ENCODE measurements at regions not wholly inside any gene's neighbourhood (a gene's known extent, or its start where the extent isn't known, plus 50 kb on each side); places are given as distances from the start of the nearest gene placed in this dataset.

DNA sequence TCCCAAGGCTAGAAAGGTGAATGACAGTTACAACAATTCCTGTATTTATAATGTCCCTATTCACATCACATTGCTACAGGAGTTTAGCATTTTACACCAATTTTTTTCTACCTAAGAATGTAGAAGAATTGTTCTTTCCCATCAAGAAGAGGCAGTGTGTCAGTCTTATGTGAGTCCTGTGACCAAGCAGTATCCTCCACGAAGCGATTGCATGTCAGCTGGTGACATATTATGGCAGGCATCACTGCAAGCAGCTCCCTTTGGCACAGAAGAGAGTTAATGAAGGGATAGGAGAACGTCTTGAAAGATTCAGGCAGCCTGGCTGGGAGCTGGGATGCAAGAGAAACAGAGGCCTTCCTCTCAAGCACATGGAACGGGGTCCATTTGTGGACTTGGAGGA, 199.8 kb downstream of the SMC2 start:
- Histone ChIP-seq H3K36me3 (no peaks in the 10 kb centered on the region), H3K27ac (no peak overlapping the region), H3K4me1 (no peaks in the 10 kb centered on the region), H3K4me3 (no peak overlapping the region), H3K27me3 (no peaks in the 10 kb centered on the region), H3K9me3 (no peaks in the 10 kb centered on the region)
- ATAC-seq = no peak
- DNase-seq = no peak
- TF ChIP-seq, protein P1, sequence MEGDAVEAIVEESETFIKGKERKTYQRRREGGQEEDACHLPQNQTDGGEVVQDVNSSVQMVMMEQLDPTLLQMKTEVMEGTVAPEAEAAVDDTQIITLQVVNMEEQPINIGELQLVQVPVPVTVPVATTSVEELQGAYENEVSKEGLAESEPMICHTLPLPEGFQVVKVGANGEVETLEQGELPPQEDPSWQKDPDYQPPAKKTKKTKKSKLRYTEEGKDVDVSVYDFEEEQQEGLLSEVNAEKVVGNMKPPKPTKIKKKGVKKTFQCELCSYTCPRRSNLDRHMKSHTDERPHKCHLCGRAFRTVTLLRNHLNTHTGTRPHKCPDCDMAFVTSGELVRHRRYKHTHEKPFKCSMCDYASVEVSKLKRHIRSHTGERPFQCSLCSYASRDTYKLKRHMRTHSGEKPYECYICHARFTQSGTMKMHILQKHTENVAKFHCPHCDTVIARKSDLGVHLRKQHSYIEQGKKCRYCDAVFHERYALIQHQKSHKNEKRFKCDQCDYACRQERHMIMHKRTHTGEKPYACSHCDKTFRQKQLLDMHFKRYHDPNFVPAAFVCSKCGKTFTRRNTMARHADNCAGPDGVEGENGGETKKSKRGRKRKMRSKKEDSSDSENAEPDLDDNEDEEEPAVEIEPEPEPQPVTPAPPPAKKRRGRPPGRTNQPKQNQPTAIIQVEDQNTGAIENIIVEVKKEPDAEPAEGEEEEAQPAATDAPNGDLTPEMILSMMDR (IDR thresholded peaks at IDR 0.05) = no peak
- FAIRE-seq = no peak
- 81 to 86% methylated on average over 4 of the region's 4 CpGs for WGBS, 2 donors
- intact Hi-C loops (cut with DNase I) = loop anchor here in 1 of 3 donors (10.0 kb wide), 1 partner anchor 49 kb away; no protein-coding TSS in a partner anchor

DNA sequence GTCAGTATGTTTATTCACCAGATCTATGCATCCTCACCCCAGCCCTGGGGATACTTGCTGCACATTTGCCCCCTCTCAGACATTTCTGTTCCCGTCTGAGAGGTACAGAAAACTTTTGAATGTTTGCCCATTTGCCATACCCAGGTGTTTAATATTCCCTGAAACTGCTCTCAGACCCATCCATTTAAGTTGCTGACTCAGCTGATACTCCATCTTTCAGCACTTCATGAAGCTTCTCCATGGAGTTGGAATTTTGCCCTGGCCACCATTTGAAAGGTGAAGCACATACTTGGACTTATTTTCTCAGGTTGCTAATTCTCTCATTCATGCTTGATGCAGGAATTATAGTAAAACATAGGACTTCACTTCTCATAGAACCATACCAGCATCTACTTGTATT, 203.9 kb upstream of the OR13F1 start:
- intact Hi-C loops (cut with DNase I) = no loop called here
- FAIRE-seq = no peak

DNA sequence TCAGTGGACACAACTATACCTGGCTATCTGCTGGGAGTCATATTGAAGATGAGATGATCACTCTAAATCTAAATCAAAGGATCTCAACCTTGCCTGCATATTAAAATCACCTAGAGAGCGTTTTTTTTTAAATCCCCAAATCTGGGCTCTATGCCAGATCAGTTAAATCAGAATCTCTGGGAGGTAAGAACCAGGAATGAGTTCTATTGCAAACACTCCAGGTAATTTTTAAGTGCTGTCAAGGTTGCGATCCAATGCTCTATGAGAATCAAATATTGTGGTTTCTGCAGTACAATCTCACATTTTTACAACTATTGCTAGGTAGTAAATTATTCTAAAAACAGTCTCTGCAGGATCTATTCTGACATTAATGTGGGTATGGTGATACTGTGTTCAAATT, 202.3 kb upstream of the OR13F1 start:
- peak in 3 of 4 donors; percentile 14 to 67 (median 28) for ATAC-seq
- Histone ChIP-seq H3K27ac (no peak overlapping the region), H3K27me3 (no peaks in the 10 kb centered on the region), H3K4me1 (peaks cover 0 to 3% (median 0%) of the 10 kb centered on the region in 3 donors), H3K36me3 (no peaks in the 10 kb centered on the region), H3K4me3 (no peak overlapping the region), H3K9me3 (no peaks in the 10 kb centered on the region)
- no peak for FAIRE-seq
- TF ChIP-seq, protein P1 (IDR thresholded peaks at IDR 0.05) = no peak
- intact Hi-C loops (cut with DNase I) = no loop called here
- WGBS, 2 donors = 30 to 38% methylated on average over 2 of the region's 2 CpGs
- no peak for DNase-seq

More for the DNA sequence above, 203.9 kb upstream of the OR13F1 start:
- H3K36me3 ChIP-seq = no peaks in the 10 kb centered on the region
- no peak overlapping the region for H3K27ac ChIP-seq
- H3K9me3 ChIP-seq = no peaks in the 10 kb centered on the region
- TF ChIP-seq, protein P1 (IDR thresholded peaks at IDR 0.05) = no peak
- no peaks in the 10 kb centered on the region for H3K27me3 ChIP-seq
- no peak for DNase-seq
- no peak for ATAC-seq
- peaks cover 0 to 3% (median 0%) of the 10 kb centered on the region in 3 donors for H3K4me1 ChIP-seq
- no peak overlapping the region for H3K4me3 ChIP-seq
- 68 to 80% methylated on average over 1 of the region's 1 CpG for WGBS, 2 donors

DNA sequence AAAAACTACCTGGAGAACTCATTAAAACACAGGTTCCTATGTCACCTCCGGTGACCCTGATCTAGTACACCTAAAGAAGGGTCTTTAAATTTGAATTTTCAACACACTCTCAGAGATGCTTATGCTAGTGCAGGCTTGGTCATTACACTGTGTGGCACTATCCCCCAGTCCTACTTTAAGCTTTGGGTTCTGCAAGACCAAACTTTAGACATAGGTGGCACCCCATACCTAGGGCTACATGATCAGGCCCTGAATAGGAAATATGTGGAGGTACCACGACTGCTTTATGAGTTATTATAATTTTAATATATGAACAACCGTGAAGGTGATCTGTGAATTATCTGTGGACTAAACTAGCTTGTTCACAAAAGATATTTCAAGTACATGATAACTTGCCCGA, 201.3 kb upstream of the OR13F1 start:
- intact Hi-C loops (cut with DNase I) = no loop called here
- peaks cover 0 to 3% (median 0%) of the 10 kb centered on the region in 3 donors for H3K4me1 ChIP-seq
- H3K4me3 ChIP-seq = no peak overlapping the region
- H3K27me3 ChIP-seq = no peaks in the 10 kb centered on the region
- ATAC-seq = no peak
- no peaks in the 10 kb centered on the region for H3K36me3 ChIP-seq
- TF ChIP-seq, protein P1 (IDR thresholded peaks at IDR 0.05) = no peak
- H3K27ac ChIP-seq = no peak overlapping the region
- H3K9me3 ChIP-seq = no peaks in the 10 kb centered on the region
- FAIRE-seq = no peak
- WGBS, 2 donors = 83 to 85% methylated on average over 4 of the region's 4 CpGs
- DNase-seq = no peak

DNA sequence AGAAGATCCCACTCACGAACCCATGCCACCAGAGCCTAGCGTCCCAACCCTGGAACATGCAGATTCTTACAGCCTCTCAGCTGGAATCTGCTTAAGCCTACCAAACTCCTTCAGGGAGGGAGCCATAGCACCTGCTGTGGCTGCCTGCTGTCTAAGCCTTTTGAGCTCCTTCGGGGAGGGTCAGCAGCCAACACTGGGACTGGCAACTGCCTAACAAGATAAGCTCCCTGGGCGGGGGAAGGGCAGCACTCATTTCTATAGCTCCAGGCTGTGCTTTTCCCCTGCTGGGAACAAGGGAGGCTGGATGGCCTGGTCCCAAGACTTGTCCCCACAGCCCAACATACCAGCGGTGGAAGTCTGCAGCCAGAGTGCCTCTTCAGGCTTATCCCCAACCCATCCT, 199.1 kb upstream of the OR13F1 start:
- intact Hi-C loops (cut with DNase I) = no loop called here
- no peak for FAIRE-seq
- TF ChIP-seq, protein P1 (IDR thresholded peaks at IDR 0.05) = no peak
- DNase-seq = no peak
- ATAC-seq = no peak
- peaks cover 0 to 3% (median 0%) of the 10 kb centered on the region in 3 donors for H3K4me1 ChIP-seq
- H3K36me3 ChIP-seq = no peaks in the 10 kb centered on the region
- no peak overlapping the region for H3K4me3 ChIP-seq
- no peak overlapping the region for H3K27ac ChIP-seq
- no peaks in the 10 kb centered on the region for H3K9me3 ChIP-seq
- 88 to 91% methylated on average over 5 of the region's 5 CpGs for WGBS, 2 donors
- no peaks in the 10 kb centered on the region for H3K27me3 ChIP-seq
